ENCODE measurements at regions not wholly inside any gene's neighbourhood (a gene's known extent, or its start where the extent isn't known, plus 50 kb on each side); places are given as distances from the start of the nearest gene placed in this dataset.

DNA sequence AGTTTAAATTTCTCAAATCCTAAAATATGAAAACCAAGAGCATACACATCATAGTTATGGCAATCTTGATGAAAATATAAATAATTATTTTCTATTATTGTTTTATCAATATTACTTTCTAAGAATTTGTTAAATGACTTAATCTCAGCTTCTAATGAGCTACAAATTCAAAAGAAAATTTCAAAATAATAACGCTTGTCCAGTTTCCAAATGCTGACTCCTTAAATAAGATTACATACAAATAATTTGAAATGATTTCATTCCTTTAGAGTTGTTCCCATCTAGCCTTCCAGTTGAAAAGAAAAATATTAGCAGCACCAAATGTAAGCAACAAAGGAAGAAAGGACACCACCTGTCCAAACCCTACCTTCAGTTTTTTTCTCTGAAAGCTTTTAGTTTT is 82.4 kb upstream of the COL5A2 start:
- TF ChIP-seq, protein P1, sequence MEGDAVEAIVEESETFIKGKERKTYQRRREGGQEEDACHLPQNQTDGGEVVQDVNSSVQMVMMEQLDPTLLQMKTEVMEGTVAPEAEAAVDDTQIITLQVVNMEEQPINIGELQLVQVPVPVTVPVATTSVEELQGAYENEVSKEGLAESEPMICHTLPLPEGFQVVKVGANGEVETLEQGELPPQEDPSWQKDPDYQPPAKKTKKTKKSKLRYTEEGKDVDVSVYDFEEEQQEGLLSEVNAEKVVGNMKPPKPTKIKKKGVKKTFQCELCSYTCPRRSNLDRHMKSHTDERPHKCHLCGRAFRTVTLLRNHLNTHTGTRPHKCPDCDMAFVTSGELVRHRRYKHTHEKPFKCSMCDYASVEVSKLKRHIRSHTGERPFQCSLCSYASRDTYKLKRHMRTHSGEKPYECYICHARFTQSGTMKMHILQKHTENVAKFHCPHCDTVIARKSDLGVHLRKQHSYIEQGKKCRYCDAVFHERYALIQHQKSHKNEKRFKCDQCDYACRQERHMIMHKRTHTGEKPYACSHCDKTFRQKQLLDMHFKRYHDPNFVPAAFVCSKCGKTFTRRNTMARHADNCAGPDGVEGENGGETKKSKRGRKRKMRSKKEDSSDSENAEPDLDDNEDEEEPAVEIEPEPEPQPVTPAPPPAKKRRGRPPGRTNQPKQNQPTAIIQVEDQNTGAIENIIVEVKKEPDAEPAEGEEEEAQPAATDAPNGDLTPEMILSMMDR (IDR thresholded peaks at IDR 0.05), result no peak
- TF ChIP-seq EP300 (IDR thresholded peaks at IDR 0.05) (no peak), POLR2A (IDR thresholded peaks at IDR 0.05; ENCODE audit: low read depth) (no peak), POLR2AphosphoS5 (IDR thresholded peaks at IDR 0.05) (no peak)

Data from esophagus muscularis mucosa (tissue), 4 donors.